ENCODE measurements at regions not wholly inside any gene's neighbourhood (a gene's known extent, or its start where the extent isn't known, plus 50 kb on each side); places are given as distances from the start of the nearest gene placed in this dataset.

- no peak for TF ChIP-seq CTCF (IDR thresholded peaks at IDR 0.05)
- ATAC-seq (ENCODE audit: low FRiP score), result no peak
- no peak for DNase-seq (ENCODE audit: low spot score)
Measured at GRCh38 chr2:146048141-146048540, 1528.2 kb upstream of the ZEB2 start.

- ATAC-seq (ENCODE audit: low FRiP score), result no peak
- no peak for DNase-seq (ENCODE audit: low spot score)
- no peak for TF ChIP-seq CTCF (IDR thresholded peaks at IDR 0.05)
Measured at GRCh38 chr2:146041274-146041910, 1521.5 kb upstream of the ZEB2 start.

GRCh38 chr2:146040051-146040450, 1520.1 kb upstream of the ZEB2 start:
- DNase-seq (ENCODE audit: low spot score), result no peak
- TF ChIP-seq CTCF (IDR thresholded peaks at IDR 0.05), result no peak
- ATAC-seq (ENCODE audit: low FRiP score), result no peak

GRCh38 chr2:146038014-146038413, 1518.1 kb upstream of the ZEB2 start:
- TF ChIP-seq CTCF (IDR thresholded peaks at IDR 0.05), result no peak
- no peak for DNase-seq (ENCODE audit: low spot score)
- ATAC-seq (ENCODE audit: low FRiP score), result no peak

- no peak for TF ChIP-seq CTCF (IDR thresholded peaks at IDR 0.05)
- DNase-seq (ENCODE audit: low spot score), result no peak
- no peak for ATAC-seq (ENCODE audit: low FRiP score)
Measured at GRCh38 chr2:146037334-146037870, 1517.5 kb upstream of the ZEB2 start.

- DNase-seq (ENCODE audit: low spot score) (no peak), ATAC-seq (ENCODE audit: low FRiP score) (no peak)
Measured at GRCh38 chr2:146031158-146031557, 1511.2 kb upstream of the ZEB2 start.

More at GRCh38 chr2:146031158-146031557, 1511.2 kb upstream of the ZEB2 start:
- no peak for TF ChIP-seq CTCF (IDR thresholded peaks at IDR 0.05)

All from omental fat pad (tissue), 3 donors.